HepG2 (cell line): ENCODE measurements at regions not wholly inside any gene's neighbourhood (a gene's known extent, or its start where the extent isn't known, plus 50 kb on each side); places are given as distances from the start of the nearest gene placed in this dataset.

ENCODE experiments used
- EP300 ChIP-seq, 3 experiments: sonication (generic) in 1 of 3; formaldehyde crosslinking in 1 of 3; IDR thresholded peaks; 2 replicates each; pipeline versions ENCODE4 v1.5.1 to v1.6.1; 2011 to 2020; ENCODE audit warnings: low read depth in 2 of 3, low read length in 2 of 3, borderline replicate concordance in 1 of 3, improper control_type of control experiment in 1 of 3, mild to moderate bottlenecking in 1 of 3, missing genetic modification reagents in 1 of 3, moderate library complexity in 1 of 3
- FOXA1 ChIP-seq, 2 experiments: fragments of 450-650 bp in 1 of 2; sonication (generic) in 1 of 2; formaldehyde crosslinking in 1 of 2; IDR thresholded peaks; 2 replicates each; pipeline versions ENCODE4 v1.4.0 to v1.6.1; 2016 to 2020; ENCODE audit warnings: missing genetic modification reagents in 1 of 2
- GABPA ChIP-seq, 2 experiments: IDR thresholded peaks; 2 replicates each; pipeline ENCODE4 v1.6.1; 2011 to 2016; ENCODE audit warnings: low read depth in 2 of 2, low read length in 1 of 2, missing biosample characterization in 1 of 2, missing genetic modification characterization in 1 of 2
- HOXD1 ChIP-seq: sonication (generic); formaldehyde crosslinking; IDR thresholded peaks from 2 replicates; pipeline ENCODE4 v1.5.0; 2020; ENCODE audit warnings: missing genetic modification reagents
- NFIC ChIP-seq: IDR thresholded peaks from 2 replicates; pipeline ENCODE4 v1.6.1; 2012; ENCODE audit warnings: mild to moderate bottlenecking, low read length, inconsistent platforms
- NR2F1 ChIP-seq, 2 experiments: fragments of 450-650 bp in 1 of 2; formaldehyde crosslinking in 1 of 2; IDR thresholded peaks; 2 replicates each; pipeline versions ENCODE4 v1.5.0 to v1.6.1; 2016 to 2020; ENCODE audit warnings: mild to moderate bottlenecking in 1 of 2, missing compliant biosample characterization in 1 of 2, missing genetic modification reagents in 1 of 2, moderate library complexity in 1 of 2
- POLR2AphosphoS2 ChIP-seq: IDR thresholded peaks from 2 replicates; pipeline ENCODE4 v1.6.1; 2011; ENCODE audit warnings: low read depth, low read length, improper control_type of control experiment
- PPARG ChIP-seq: conservative IDR thresholded peaks from 2 replicates; pipeline ENCODE4 v1.6.1; 2016; ENCODE audit warnings: missing biosample characterization, missing genetic modification reagents
- SP2 ChIP-seq: sonication (generic); formaldehyde crosslinking; IDR thresholded peaks from 2 replicates; pipeline ENCODE4 v1.5.1; 2020; ENCODE audit warnings: mild to moderate bottlenecking, missing genetic modification reagents
- TCF7 ChIP-seq: sonication (generic); IDR thresholded peaks from 2 replicates; pipeline ENCODE4 v1.6.1; 2016; ENCODE audit warnings: antibody characterized with exemption, low read depth
- TERF1 ChIP-seq: sonication (generic); formaldehyde crosslinking; IDR thresholded peaks from 2 replicates; pipeline ENCODE4 v1.8.0; 2022; ENCODE audit warnings: mild to moderate bottlenecking, missing genetic modification reagents, moderate library complexity
- ZNF142 ChIP-seq: sonication (generic); formaldehyde crosslinking; IDR thresholded peaks from 2 replicates; pipeline ENCODE4 v1.4.0; 2020; ENCODE audit warnings: missing genetic modification reagents
- ZNF510 ChIP-seq: sonication (generic); formaldehyde crosslinking; IDR thresholded peaks from 2 replicates; pipeline ENCODE4 v1.4.0; 2020; ENCODE audit warnings: low read depth, mild to moderate bottlenecking, missing genetic modification reagents
- ZNF614 ChIP-seq: IDR thresholded peaks from 2 replicates; pipeline ENCODE4 v1.6.1; 2018; ENCODE audit warnings: missing biosample characterization, missing genetic modification reagents, inconsistent platforms, borderline replicate concordance
- TF ChIP-seq, protein P1 (sequence below), 2 experiments: sonication (generic) in 1 of 2; formaldehyde crosslinking in 1 of 2; IDR thresholded peaks; 2 replicates each; pipeline versions ENCODE4 v1.6.1 to v1.9.0; 2014 to 2022; ENCODE audit warnings: antibody characterized with exemption in 1 of 2, borderline replicate concordance in 1 of 2, inconsistent platforms in 1 of 2, low read depth in 1 of 2, missing genetic modification reagents in 1 of 2

DNA sequence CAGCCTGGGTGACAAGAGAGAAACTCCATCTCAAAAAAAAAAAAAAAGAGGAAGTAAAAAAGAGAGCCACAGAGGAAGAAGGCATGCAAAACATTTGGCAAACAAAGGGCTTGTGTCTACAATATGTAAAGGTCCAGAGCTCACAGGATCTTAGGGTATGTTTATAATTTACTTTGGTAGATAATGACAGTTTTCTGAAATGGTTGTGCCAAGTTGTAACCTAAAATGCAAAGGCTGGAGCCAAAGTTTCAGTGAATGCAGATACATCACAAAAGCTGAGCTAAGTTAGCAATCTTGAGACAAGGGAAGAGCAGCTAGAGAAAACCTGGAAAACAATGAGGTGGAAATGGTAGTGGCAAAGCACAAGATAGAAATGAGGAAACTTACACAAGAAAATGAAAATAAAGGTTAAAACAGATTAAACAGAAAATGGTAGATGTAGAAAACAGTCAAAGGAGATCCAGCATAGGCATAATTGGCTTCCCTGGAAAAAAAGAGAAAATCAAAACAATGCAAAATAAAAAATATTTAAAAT, 77.5 kb upstream of the HK2 start (continued):
- TF ChIP-seq ZNF142 (0 out of 2 replicates have a peak, but pooled peaks have one; percentile 66), POLR2AphosphoS2 (no peak), PPARG (CRISPR knock-in tag) (peak; percentile 52), ZNF614 (CRISPR knock-in tag) (peak; percentile 64), ZNF510 (CRISPR knock-in tag) (no peak), TERF1 (CRISPR knock-in tag) (no peak), FOXA1 (IDR thresholded peaks at IDR 0.05) (peak; percentile 50; the same call in 1 of the 2 replicates), FOXA1 (CRISPR knock-in tag; IDR thresholded peaks at IDR 0.05) (no peak), GABPA (IDR thresholded peaks at IDR 0.05; ENCODE audit: low read depth, low read length) (no peak), GABPA (CRISPR knock-in tag; IDR thresholded peaks at IDR 0.05; ENCODE audit: low read depth) (peak; percentile 61; the same call in 1 of the 2 replicates), HOXD1 (CRISPR knock-in tag) (0 out of 2 replicates have a peak, but pooled peaks have one; percentile 26), SP2 (CRISPR knock-in tag) (no peak), NFIC (peak; percentile 74), EP300 (IDR thresholded peaks at IDR 0.05; ENCODE audit: low read depth in 2 of 2, low read length in 2 of 2) (peak in 1 of 2 experiments; percentile 85; a peak in 2 of 4 replicates), EP300 (CRISPR knock-in tag; IDR thresholded peaks at IDR 0.05; ENCODE audit: borderline replicate concordance) (no peak; the same call in 1 of the 2 replicates), TCF7 (peak; percentile 55), NR2F1 (CRISPR knock-in tag; IDR thresholded peaks at IDR 0.05) (no peak)
- TF ChIP-seq, protein P1, sequence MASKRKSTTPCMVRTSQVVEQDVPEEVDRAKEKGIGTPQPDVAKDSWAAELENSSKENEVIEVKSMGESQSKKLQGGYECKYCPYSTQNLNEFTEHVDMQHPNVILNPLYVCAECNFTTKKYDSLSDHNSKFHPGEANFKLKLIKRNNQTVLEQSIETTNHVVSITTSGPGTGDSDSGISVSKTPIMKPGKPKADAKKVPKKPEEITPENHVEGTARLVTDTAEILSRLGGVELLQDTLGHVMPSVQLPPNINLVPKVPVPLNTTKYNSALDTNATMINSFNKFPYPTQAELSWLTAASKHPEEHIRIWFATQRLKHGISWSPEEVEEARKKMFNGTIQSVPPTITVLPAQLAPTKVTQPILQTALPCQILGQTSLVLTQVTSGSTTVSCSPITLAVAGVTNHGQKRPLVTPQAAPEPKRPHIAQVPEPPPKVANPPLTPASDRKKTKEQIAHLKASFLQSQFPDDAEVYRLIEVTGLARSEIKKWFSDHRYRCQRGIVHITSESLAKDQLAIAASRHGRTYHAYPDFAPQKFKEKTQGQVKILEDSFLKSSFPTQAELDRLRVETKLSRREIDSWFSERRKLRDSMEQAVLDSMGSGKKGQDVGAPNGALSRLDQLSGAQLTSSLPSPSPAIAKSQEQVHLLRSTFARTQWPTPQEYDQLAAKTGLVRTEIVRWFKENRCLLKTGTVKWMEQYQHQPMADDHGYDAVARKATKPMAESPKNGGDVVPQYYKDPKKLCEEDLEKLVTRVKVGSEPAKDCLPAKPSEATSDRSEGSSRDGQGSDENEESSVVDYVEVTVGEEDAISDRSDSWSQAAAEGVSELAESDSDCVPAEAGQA (IDR thresholded peaks at IDR 0.05; ENCODE audit: low read depth): no peak
- TF ChIP-seq, protein P1 (CRISPR knock-in tag; IDR thresholded peaks at IDR 0.05; ENCODE audit: borderline replicate concordance): 0 out of 2 replicates have a peak, but pooled peaks have one; percentile 47
